ENCODE measurements at regions not wholly inside any gene's neighbourhood (a gene's known extent, or its start where the extent isn't known, plus 50 kb on each side); places are given as distances from the start of the nearest gene placed in this dataset.

GRCh38 chr5:171595401-171595800, 176.0 kb downstream of the FGF18 start:
- no peak overlapping the region for H3K4me3 ChIP-seq
- no peaks in the 10 kb centered on the region for H3K4me1 ChIP-seq
- DNase-seq (ENCODE audit: low spot score in 2 of 2), result no peak
- in situ Hi-C loops (cut with MboI; ENCODE audit: low sequenced_read_pairs), result no loop called here
- no peaks in the 10 kb centered on the region for H3K36me3 ChIP-seq (replicated peaks)
- no peaks in the 10 kb centered on the region for H3K9me3 ChIP-seq
- peaks cover 2% of the 10 kb centered on the region; the same call in 1 of the 2 replicates for H3K27me3 ChIP-seq (ENCODE audit: low read depth)

GRCh38 chr5:171595801-171596231, 176.4 kb downstream of the FGF18 start:
- in situ Hi-C loops (cut with MboI; ENCODE audit: low sequenced_read_pairs), result no loop called here

GRCh38 chr5:171596391-171596878, 177.0 kb downstream of the FGF18 start:
- Histone ChIP-seq H3K4me3 (no peak overlapping the region), H3K36me3 (replicated peaks) (no peaks in the 10 kb centered on the region), H3K9me3 (no peaks in the 10 kb centered on the region), H3K27me3 (ENCODE audit: low read depth) (no peaks in the 10 kb centered on the region), H3K4me1 (no peaks in the 10 kb centered on the region)
- DNase-seq (ENCODE audit: low spot score in 2 of 2), result no peak
- in situ Hi-C loops (cut with MboI; ENCODE audit: low sequenced_read_pairs), result no loop called here

More at GRCh38 chr5:171595801-171596231, 176.4 kb downstream of the FGF18 start:
- Histone ChIP-seq H3K36me3 (replicated peaks) (no peaks in the 10 kb centered on the region), H3K27me3 (ENCODE audit: low read depth) (peaks cover under 1% of the 10 kb centered on the region; the same call in 1 of the 2 replicates), H3K9me3 (no peaks in the 10 kb centered on the region), H3K4me1 (no peaks in the 10 kb centered on the region), H3K4me3 (no peak overlapping the region)
- DNase-seq (ENCODE audit: low spot score in 2 of 2), result no peak

- in situ Hi-C loops (cut with MboI; ENCODE audit: low sequenced_read_pairs), result no loop called here
- DNase-seq (ENCODE audit: low spot score in 2 of 2), result no peak
- Histone ChIP-seq H3K27me3 (ENCODE audit: low read depth) (no peaks in the 10 kb centered on the region), H3K4me3 (no peak overlapping the region), H3K36me3 (replicated peaks) (no peaks in the 10 kb centered on the region), H3K9me3 (no peaks in the 10 kb centered on the region), H3K4me1 (no peaks in the 10 kb centered on the region)
These were observed 178.6 kb downstream of the FGF18 start for GRCh38 chr5:171597946-171598640.

GRCh38 chr5:171598641-171599152, 179.2 kb downstream of the FGF18 start:
- H3K36me3 ChIP-seq (replicated peaks), result no peaks in the 10 kb centered on the region
- no peak overlapping the region for H3K4me3 ChIP-seq
- no peak for DNase-seq (ENCODE audit: low spot score in 2 of 2)
- in situ Hi-C loops (cut with MboI; ENCODE audit: low sequenced_read_pairs), result no loop called here
- H3K27me3 ChIP-seq (ENCODE audit: low read depth), result no peaks in the 10 kb centered on the region
- H3K9me3 ChIP-seq, result no peaks in the 10 kb centered on the region
- no peaks in the 10 kb centered on the region for H3K4me1 ChIP-seq

- no peaks in the 10 kb centered on the region for H3K36me3 ChIP-seq (replicated peaks)
- no peak for DNase-seq (ENCODE audit: low spot score in 2 of 2)
- H3K9me3 ChIP-seq, result no peaks in the 10 kb centered on the region
- H3K27me3 ChIP-seq (ENCODE audit: low read depth), result no peaks in the 10 kb centered on the region
- no peaks in the 10 kb centered on the region for H3K4me1 ChIP-seq
- in situ Hi-C loops (cut with MboI; ENCODE audit: low sequenced_read_pairs), result no loop called here
- H3K4me3 ChIP-seq, result no peak overlapping the region
These were observed 180.0 kb downstream of the FGF18 start for GRCh38 chr5:171599411-171599810.

- DNase-seq (ENCODE audit: low spot score in 2 of 2), result no peak
- Histone ChIP-seq H3K9me3 (no peaks in the 10 kb centered on the region), H3K4me1 (no peaks in the 10 kb centered on the region), H3K27me3 (ENCODE audit: low read depth) (no peaks in the 10 kb centered on the region), H3K4me3 (no peak overlapping the region), H3K36me3 (replicated peaks) (no peaks in the 10 kb centered on the region)
- in situ Hi-C loops (cut with MboI; ENCODE audit: low sequenced_read_pairs), result no loop called here
These were observed 180.6 kb downstream of the FGF18 start for GRCh38 chr5:171599957-171600612.

- Histone ChIP-seq H3K9me3 (no peaks in the 10 kb centered on the region), H3K4me1 (no peaks in the 10 kb centered on the region), H3K27me3 (ENCODE audit: low read depth) (no peaks in the 10 kb centered on the region), H3K4me3 (no peak overlapping the region), H3K36me3 (replicated peaks) (no peaks in the 10 kb centered on the region)
- in situ Hi-C loops (cut with MboI; ENCODE audit: low sequenced_read_pairs), result no loop called here
- no peak for DNase-seq (ENCODE audit: low spot score in 2 of 2)
These were observed 181.4 kb downstream of the FGF18 start for GRCh38 chr5:171600741-171601265.

- no peaks in the 10 kb centered on the region for H3K27me3 ChIP-seq (ENCODE audit: low read depth)
- no peaks in the 10 kb centered on the region for H3K4me1 ChIP-seq
- H3K4me3 ChIP-seq, result no peak overlapping the region
- no peaks in the 10 kb centered on the region for H3K9me3 ChIP-seq
- in situ Hi-C loops (cut with MboI; ENCODE audit: low sequenced_read_pairs), result no loop called here
- H3K36me3 ChIP-seq (replicated peaks), result no peaks in the 10 kb centered on the region
- no peak for DNase-seq (ENCODE audit: low spot score in 2 of 2)
These were observed 181.9 kb downstream of the FGF18 start for GRCh38 chr5:171601266-171601881.

- H3K27me3 ChIP-seq (ENCODE audit: low read depth), result no peaks in the 10 kb centered on the region
- in situ Hi-C loops (cut with MboI; ENCODE audit: low sequenced_read_pairs), result no loop called here
- no peak for DNase-seq (ENCODE audit: low spot score in 2 of 2)
These were observed 182.0 kb upstream of the SMIM23 start for GRCh38 chr5:171603591-171603990.

GRCh38 chr5:171604195-171604594, 181.4 kb upstream of the SMIM23 start:
- in situ Hi-C loops (cut with MboI; ENCODE audit: low sequenced_read_pairs), result no loop called here
- Histone ChIP-seq H3K36me3 (replicated peaks) (no peaks in the 10 kb centered on the region), H3K27me3 (ENCODE audit: low read depth) (no peaks in the 10 kb centered on the region), H3K4me3 (no peak overlapping the region), H3K9me3 (no peaks in the 10 kb centered on the region), H3K4me1 (no peaks in the 10 kb centered on the region)
- DNase-seq (ENCODE audit: low spot score in 2 of 2), result no peak

More at GRCh38 chr5:171603591-171603990, 182.0 kb upstream of the SMIM23 start:
- H3K36me3 ChIP-seq (replicated peaks), result no peaks in the 10 kb centered on the region
- no peaks in the 10 kb centered on the region for H3K9me3 ChIP-seq
- no peak overlapping the region for H3K4me3 ChIP-seq
- no peaks in the 10 kb centered on the region for H3K4me1 ChIP-seq

GRCh38 chr5:171606414-171607024, 179.1 kb upstream of the SMIM23 start:
- DNase-seq (ENCODE audit: low spot score in 2 of 2), result no peak
- H3K36me3 ChIP-seq (replicated peaks), result no peaks in the 10 kb centered on the region
- H3K4me3 ChIP-seq, result no peak overlapping the region
- in situ Hi-C loops (cut with MboI; ENCODE audit: low sequenced_read_pairs), result no loop called here
- H3K27me3 ChIP-seq (ENCODE audit: low read depth), result no peaks in the 10 kb centered on the region
- no peaks in the 10 kb centered on the region for H3K4me1 ChIP-seq
- no peaks in the 10 kb centered on the region for H3K9me3 ChIP-seq

GRCh38 chr5:171607863-171608262, 177.8 kb upstream of the SMIM23 start:
- DNase-seq (ENCODE audit: low spot score in 2 of 2), result no peak
- in situ Hi-C loops (cut with MboI; ENCODE audit: low sequenced_read_pairs), result no loop called here
- Histone ChIP-seq H3K4me1 (no peaks in the 10 kb centered on the region), H3K27me3 (ENCODE audit: low read depth) (no peaks in the 10 kb centered on the region), H3K4me3 (no peak overlapping the region), H3K36me3 (replicated peaks) (no peaks in the 10 kb centered on the region), H3K9me3 (no peaks in the 10 kb centered on the region)

All from HAP-1 (cell line).